Ascending aorta (tissue), 2 donors: ENCODE measurements at regions not wholly inside any gene's neighbourhood (a gene's known extent, or its start where the extent isn't known, plus 50 kb on each side); places are given as distances from the start of the nearest gene placed in this dataset.

Experiments used
- DNase-seq, 2 donors: peaks; one replicate each; pipeline ENCODE4 v3.0.0-alpha.2; 2019; ENCODE audit warnings: low spot score in 2 of 2
- H3K27ac ChIP-seq, 2 donors: fragments of 200-600 bp; sonication (generic); one replicate each; pipeline ENCODE4 v1.5.1; 2016 to 2017; ENCODE audit warnings: mild to moderate bottlenecking in 1 of 2
- H3K27me3 ChIP-seq: fragments of 200-600 bp; sonication (generic); one replicate; pipeline ENCODE4 v1.5.1; 2017
- H3K36me3 ChIP-seq, 2 donors: fragments of 200-600 bp; sonication (generic); one replicate each; pipeline ENCODE4 v1.5.1; 2016
- H3K4me1 ChIP-seq, 2 donors: fragments of 200-600 bp; sonication (generic); one replicate each; pipeline ENCODE4 v1.5.1; 2016 to 2017; ENCODE audit warnings: mild to moderate bottlenecking in 1 of 2
- H3K4me3 ChIP-seq, 2 donors: fragments of 200-600 bp; sonication (generic); one replicate each; pipeline ENCODE4 v1.5.1; 2016 to 2017; ENCODE audit warnings: mild to moderate bottlenecking in 1 of 2
- H3K9me3 ChIP-seq, 2 donors: fragments of 200-600 bp; sonication (generic); one replicate each; pipeline ENCODE4 v1.5.1; 2016
- intact Hi-C: fragments of 100-400 bp; cut with DNase I; formaldehyde crosslinking; loops from one replicate; pipeline ENCODE4 v1.15.1; 2023
- TF ChIP-seq, protein P1 (sequence below), 3 experiments: fragments of 200-600 bp in 2 of 3; fragments of 450-650 bp in 1 of 3; sonication (generic) in 2 of 3; IDR thresholded peaks; one replicate each; pipeline ENCODE4 v1.5.1; 2016 to 2019; ENCODE audit warnings: antibody characterized with exemption in 3 of 3, mild to moderate bottlenecking in 1 of 3, moderate library complexity in 1 of 3

DNA sequence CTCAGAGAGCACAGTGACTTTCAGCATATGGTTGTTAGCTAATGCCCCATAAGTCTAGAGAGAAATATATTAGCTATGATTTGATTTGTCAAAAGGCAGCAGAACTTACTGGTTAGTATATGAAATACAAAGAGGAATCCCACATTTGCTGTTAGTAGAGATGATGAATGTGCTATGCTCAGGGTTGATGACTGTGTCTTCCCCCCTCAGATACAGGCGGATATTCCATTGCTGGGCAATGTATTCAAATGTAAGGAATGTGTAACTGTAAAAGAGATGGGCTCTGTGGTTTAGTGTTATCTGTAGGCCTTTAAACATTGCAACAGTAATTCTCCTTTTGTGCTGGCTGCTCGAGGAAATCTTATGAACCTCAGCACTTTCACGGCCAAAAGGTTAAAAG lies 528.9 kb upstream of the ARX start:
- TF ChIP-seq, protein P1, sequence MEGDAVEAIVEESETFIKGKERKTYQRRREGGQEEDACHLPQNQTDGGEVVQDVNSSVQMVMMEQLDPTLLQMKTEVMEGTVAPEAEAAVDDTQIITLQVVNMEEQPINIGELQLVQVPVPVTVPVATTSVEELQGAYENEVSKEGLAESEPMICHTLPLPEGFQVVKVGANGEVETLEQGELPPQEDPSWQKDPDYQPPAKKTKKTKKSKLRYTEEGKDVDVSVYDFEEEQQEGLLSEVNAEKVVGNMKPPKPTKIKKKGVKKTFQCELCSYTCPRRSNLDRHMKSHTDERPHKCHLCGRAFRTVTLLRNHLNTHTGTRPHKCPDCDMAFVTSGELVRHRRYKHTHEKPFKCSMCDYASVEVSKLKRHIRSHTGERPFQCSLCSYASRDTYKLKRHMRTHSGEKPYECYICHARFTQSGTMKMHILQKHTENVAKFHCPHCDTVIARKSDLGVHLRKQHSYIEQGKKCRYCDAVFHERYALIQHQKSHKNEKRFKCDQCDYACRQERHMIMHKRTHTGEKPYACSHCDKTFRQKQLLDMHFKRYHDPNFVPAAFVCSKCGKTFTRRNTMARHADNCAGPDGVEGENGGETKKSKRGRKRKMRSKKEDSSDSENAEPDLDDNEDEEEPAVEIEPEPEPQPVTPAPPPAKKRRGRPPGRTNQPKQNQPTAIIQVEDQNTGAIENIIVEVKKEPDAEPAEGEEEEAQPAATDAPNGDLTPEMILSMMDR (IDR thresholded peaks at IDR 0.05) = no peak
- Histone ChIP-seq H3K27ac (no peak overlapping the region), H3K36me3 (no peaks in the 10 kb centered on the region), H3K4me3 (no peak overlapping the region), H3K4me1 (no peaks in the 10 kb centered on the region), H3K27me3 (no peaks in the 10 kb centered on the region), H3K9me3 (no peaks in the 10 kb centered on the region)
- DNase-seq = no peak
- intact Hi-C loops = no loop called here

DNA sequence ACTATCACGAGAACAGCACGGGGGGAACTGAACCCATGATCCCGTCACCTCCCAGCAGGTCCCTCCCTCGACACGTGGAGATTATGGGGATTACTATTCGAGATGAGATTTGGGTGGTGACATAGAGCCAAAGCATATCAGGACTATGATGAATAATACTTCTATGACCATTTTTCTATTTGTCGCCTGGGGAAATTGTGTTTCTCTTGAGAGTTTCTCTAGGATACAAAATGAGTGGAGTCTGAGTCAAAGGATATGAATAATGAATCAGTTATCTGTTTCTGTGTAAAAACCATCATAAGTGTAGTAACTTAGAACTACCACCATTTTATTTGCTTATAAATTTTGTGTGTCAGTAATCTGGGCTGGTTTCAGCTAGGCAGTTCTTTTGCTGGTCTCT lies 533.0 kb upstream of the ARX start:
- Histone ChIP-seq H3K27ac (no peak overlapping the region), H3K9me3 (no peaks in the 10 kb centered on the region), H3K4me3 (no peak overlapping the region), H3K36me3 (no peaks in the 10 kb centered on the region), H3K4me1 (no peaks in the 10 kb centered on the region), H3K27me3 (no peaks in the 10 kb centered on the region)
- intact Hi-C loops = no loop called here
- DNase-seq = no peak
- TF ChIP-seq, protein P1 (IDR thresholded peaks at IDR 0.05) = no peak

DNA sequence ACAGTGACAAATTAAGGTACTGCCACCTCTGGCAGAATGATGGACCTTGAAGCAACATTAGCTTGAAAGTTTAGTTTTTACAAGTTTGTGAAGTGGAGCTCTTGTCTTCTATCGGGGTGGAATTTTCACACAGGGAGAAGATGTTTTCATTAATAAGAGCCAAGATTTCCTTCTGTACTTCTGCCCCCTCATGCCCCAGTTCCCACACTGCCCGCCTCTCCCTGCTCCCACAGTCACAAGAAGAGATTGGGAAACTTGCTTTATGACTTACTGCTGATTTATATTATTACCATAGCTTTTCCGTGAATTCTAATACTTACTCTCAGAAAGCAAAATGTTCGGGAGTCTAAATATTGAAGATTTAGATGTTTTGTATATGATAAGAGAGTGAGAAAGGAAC lies 539.8 kb upstream of the ARX start:
- no peak overlapping the region for H3K4me3 ChIP-seq
- H3K27ac ChIP-seq = no peak overlapping the region
- no peak for DNase-seq
- H3K9me3 ChIP-seq = no peaks in the 10 kb centered on the region
- no peaks in the 10 kb centered on the region for H3K36me3 ChIP-seq
- H3K27me3 ChIP-seq = no peaks in the 10 kb centered on the region
- H3K4me1 ChIP-seq = no peaks in the 10 kb centered on the region
- intact Hi-C loops = no loop called here
- TF ChIP-seq, protein P1 (IDR thresholded peaks at IDR 0.05) = no peak

DNA sequence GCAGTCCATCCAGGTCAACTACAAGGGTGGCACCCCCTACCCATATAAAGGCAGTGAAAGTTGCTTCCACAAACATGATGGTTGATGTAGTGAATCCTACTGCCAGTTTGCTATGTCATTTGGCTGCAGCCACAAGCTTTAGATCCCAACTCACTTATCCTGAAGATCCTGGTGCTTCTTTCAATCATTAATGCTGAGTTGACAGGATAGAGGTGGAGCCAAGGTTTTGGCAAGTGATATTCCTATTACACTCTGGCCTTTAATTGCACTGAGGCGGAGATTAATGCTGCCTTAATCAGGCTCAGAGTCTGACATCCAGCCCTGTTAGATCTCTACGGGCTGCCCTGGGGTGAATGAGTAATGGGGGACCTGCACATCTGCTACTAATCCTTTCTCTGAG lies 542.4 kb upstream of the ARX start:
- Histone ChIP-seq H3K27me3 (no peaks in the 10 kb centered on the region), H3K9me3 (no peaks in the 10 kb centered on the region), H3K4me1 (no peaks in the 10 kb centered on the region), H3K36me3 (no peaks in the 10 kb centered on the region), H3K27ac (no peak overlapping the region), H3K4me3 (no peak overlapping the region)
- no peak for DNase-seq
- intact Hi-C loops = no loop called here
- TF ChIP-seq, protein P1 (IDR thresholded peaks at IDR 0.05) = no peak

DNA sequence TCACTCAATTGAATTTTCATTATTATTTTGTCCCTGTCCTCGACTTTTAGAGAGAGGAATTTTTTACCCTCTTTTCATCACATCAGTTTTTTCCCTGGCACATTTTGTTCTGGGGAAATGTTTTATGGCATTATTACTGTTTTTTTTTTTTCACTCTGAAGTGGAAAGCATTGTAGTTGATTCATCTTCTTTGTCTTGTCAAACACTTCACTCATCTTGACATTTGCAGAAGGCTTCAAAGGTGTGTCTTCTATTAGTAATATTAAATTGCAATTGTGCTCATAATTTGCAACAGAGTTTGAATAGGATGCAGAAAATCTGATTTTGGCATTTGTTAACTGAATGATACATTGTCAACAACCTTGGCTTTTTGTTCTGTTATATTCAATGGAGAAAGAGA lies 545.4 kb upstream of the ARX start:
- intact Hi-C loops = no loop called here
- no peaks in the 10 kb centered on the region for H3K27me3 ChIP-seq

DNA sequence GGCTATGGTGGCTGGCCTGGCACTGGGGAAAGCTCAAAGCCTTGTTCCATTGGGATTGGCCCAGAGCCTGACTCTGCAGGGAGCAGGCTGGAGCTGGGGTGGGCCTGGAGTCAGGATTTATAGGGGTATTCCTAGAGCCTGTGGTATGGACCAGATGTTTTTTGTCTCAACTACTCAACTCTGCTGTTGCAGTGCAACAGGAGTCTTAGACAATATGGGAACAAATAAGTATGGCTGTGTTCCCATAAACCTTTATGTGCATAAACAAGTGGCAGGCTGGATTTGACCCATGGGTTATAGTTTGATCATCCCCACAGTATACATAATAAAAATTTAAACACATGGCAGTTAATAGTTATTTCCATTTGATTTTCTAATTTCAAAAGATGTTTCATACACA lies 557.9 kb upstream of the ARX start:
- DNase-seq = no peak
- Histone ChIP-seq H3K9me3 (no peaks in the 10 kb centered on the region), H3K4me3 (no peak overlapping the region), H3K27me3 (no peaks in the 10 kb centered on the region), H3K4me1 (no peaks in the 10 kb centered on the region), H3K27ac (no peak overlapping the region), H3K36me3 (no peaks in the 10 kb centered on the region)
- TF ChIP-seq, protein P1 (IDR thresholded peaks at IDR 0.05) = no peak
- intact Hi-C loops = no loop called here

More for the DNA sequence above, 545.4 kb upstream of the ARX start:
- H3K27ac ChIP-seq = no peak overlapping the region
- no peaks in the 10 kb centered on the region for H3K9me3 ChIP-seq
- H3K4me3 ChIP-seq = no peak overlapping the region
- no peaks in the 10 kb centered on the region for H3K4me1 ChIP-seq
- no peaks in the 10 kb centered on the region for H3K36me3 ChIP-seq
- DNase-seq = no peak
- TF ChIP-seq, protein P1 (IDR thresholded peaks at IDR 0.05) = no peak
